ENCODE measurements at regions not wholly inside any gene's neighbourhood (a gene's known extent, or its start where the extent isn't known, plus 50 kb on each side); places are given as distances from the start of the nearest gene placed in this dataset.

DNA sequence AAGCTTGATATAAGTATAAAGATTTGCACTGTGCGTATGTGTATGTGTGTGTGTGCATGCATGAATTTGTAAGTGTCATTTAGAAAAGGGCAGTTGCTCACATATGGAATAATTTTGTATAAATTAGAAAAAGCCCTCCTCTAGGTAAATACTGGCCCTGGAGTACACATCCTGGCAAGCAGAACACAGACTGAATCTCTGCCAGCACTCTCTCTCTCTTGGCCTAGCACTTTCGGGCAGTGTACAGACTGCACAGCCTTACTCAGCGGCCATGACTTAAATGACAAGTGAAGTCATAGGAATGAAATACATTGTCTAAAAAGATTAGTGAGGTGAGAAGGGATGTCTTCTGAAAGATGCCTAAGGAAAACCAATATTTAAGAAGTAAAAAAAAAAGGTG, 214.1 kb downstream of the RDH14 start:
- no peak for TF ChIP-seq EZH2 (IDR thresholded peaks at IDR 0.05; ENCODE audit: borderline replicate concordance, low read depth, low read length, poor library complexity, severe bottlenecking)
- TF ChIP-seq, protein P1, sequence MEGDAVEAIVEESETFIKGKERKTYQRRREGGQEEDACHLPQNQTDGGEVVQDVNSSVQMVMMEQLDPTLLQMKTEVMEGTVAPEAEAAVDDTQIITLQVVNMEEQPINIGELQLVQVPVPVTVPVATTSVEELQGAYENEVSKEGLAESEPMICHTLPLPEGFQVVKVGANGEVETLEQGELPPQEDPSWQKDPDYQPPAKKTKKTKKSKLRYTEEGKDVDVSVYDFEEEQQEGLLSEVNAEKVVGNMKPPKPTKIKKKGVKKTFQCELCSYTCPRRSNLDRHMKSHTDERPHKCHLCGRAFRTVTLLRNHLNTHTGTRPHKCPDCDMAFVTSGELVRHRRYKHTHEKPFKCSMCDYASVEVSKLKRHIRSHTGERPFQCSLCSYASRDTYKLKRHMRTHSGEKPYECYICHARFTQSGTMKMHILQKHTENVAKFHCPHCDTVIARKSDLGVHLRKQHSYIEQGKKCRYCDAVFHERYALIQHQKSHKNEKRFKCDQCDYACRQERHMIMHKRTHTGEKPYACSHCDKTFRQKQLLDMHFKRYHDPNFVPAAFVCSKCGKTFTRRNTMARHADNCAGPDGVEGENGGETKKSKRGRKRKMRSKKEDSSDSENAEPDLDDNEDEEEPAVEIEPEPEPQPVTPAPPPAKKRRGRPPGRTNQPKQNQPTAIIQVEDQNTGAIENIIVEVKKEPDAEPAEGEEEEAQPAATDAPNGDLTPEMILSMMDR (conservative IDR thresholded peaks at IDR 0.05; ENCODE audit: low read depth, low read length), result no peak

Measured in A673 (cell line).